ENCODE measurements at regions not wholly inside any gene's neighbourhood (a gene's known extent, or its start where the extent isn't known, plus 50 kb on each side); places are given as distances from the start of the nearest gene placed in this dataset.

GRCh38 chr3:162353414-162353813 lies 856.8 kb downstream of the OTOL1 start:
- H3K4me3 ChIP-seq, result no peak overlapping the region
- H3K4me1 ChIP-seq, result no peaks in the 10 kb centered on the region
- intact Hi-C loops (cut with DNase I), result no loop called here
- no peaks in the 10 kb centered on the region for H3K9me3 ChIP-seq
- DNase-seq (no peak), ATAC-seq (no peak)
- no peaks in the 10 kb centered on the region for H3K36me3 ChIP-seq
- TF ChIP-seq CTCF (IDR thresholded peaks at IDR 0.05), result no peak
- H3K27me3 ChIP-seq, result no peaks in the 10 kb centered on the region
- H3K27ac ChIP-seq, result no peak overlapping the region

DNA sequence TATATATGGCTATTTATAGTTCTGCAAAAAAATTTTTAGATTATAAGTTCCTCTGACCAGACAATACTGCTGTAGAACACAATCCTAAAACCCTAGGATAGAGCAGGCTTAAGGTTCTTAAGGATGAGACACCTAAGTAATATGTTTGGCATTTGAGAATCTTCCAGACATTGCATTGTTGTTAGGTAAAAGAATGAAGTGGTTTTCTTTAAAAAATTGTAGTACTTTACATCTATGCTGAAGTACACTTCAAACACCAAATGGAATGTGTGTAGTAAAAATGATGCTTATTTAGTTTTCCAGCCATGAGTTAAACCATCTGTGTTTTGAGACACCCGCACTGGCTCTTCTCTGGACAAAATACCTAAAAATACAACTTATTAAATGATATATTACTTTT lies 857.7 kb downstream of the OTOL1 start:
- TF ChIP-seq CTCF (IDR thresholded peaks at IDR 0.05), result no peak
- no peak for ATAC-seq
- Histone ChIP-seq H3K4me1 (no peaks in the 10 kb centered on the region), H3K27me3 (no peaks in the 10 kb centered on the region), H3K36me3 (no peaks in the 10 kb centered on the region), H3K27ac (no peak overlapping the region), H3K4me3 (no peak overlapping the region), H3K9me3 (no peaks in the 10 kb centered on the region)
- intact Hi-C loops (cut with DNase I), result no loop called here
- no peak for DNase-seq

- Histone ChIP-seq H3K27ac (no peak overlapping the region), H3K4me1 (no peaks in the 10 kb centered on the region), H3K9me3 (no peaks in the 10 kb centered on the region), H3K4me3 (no peak overlapping the region), H3K36me3 (no peaks in the 10 kb centered on the region), H3K27me3 (no peaks in the 10 kb centered on the region)
- intact Hi-C loops (cut with DNase I), result no loop called here
- no peak for TF ChIP-seq CTCF (IDR thresholded peaks at IDR 0.05)
- ATAC-seq (no peak), DNase-seq (no peak)
Measured at GRCh38 chr3:162365066-162365719, 868.6 kb downstream of the OTOL1 start.

GRCh38 chr3:162366166-162366766 lies 869.7 kb downstream of the OTOL1 start:
- intact Hi-C loops (cut with DNase I), result no loop called here
- no peak for TF ChIP-seq CTCF (IDR thresholded peaks at IDR 0.05)
- DNase-seq (no peak), ATAC-seq (no peak)
- H3K27ac ChIP-seq, result no peak overlapping the region
- no peak overlapping the region for H3K4me3 ChIP-seq
- no peaks in the 10 kb centered on the region for H3K4me1 ChIP-seq
- H3K36me3 ChIP-seq, result no peaks in the 10 kb centered on the region
- H3K27me3 ChIP-seq, result no peaks in the 10 kb centered on the region
- H3K9me3 ChIP-seq, result no peaks in the 10 kb centered on the region

GRCh38 chr3:162367429-162368260 lies 871.0 kb downstream of the OTOL1 start:
- intact Hi-C loops (cut with DNase I), result no loop called here
- Histone ChIP-seq H3K36me3 (no peaks in the 10 kb centered on the region), H3K4me3 (no peak overlapping the region), H3K9me3 (no peaks in the 10 kb centered on the region), H3K27me3 (no peaks in the 10 kb centered on the region), H3K27ac (no peak overlapping the region), H3K4me1 (no peaks in the 10 kb centered on the region)
- ATAC-seq, result no peak
- no peak for DNase-seq
- TF ChIP-seq CTCF (IDR thresholded peaks at IDR 0.05), result no peak

Data from upper lobe of right lung (tissue), 1 donor.